GM13977 (cell line): ENCODE measurements at regions not wholly inside any gene's neighbourhood (a gene's known extent, or its start where the extent isn't known, plus 50 kb on each side); places are given as distances from the start of the nearest gene placed in this dataset.

Experiments used
- DNase-seq: peaks from one replicate; pipeline ENCODE4 v3.0.0; 2012; ENCODE audit warnings: low spot score
- CTCF ChIP-seq: IDR thresholded peaks from 2 replicates; pipeline ENCODE4 v1.5.1; 2012; ENCODE audit warnings: mild to moderate bottlenecking, control low read depth; ENCODE audit not compliant: insufficient read depth; ENCODE audit errors: extremely low read depth, missing control alignments
- in situ Hi-C: fragments of 300-500 bp; cut with MboI; formaldehyde crosslinking; loops from one replicate; pipeline ENCODE4 v1.12.0; 2022; ENCODE audit warnings: low sequenced_read_pairs, low pct_unique_long_range_greater_than_20kb, mixed read lengths, inconsistent platforms; ENCODE audit not compliant: unreplicated experiment

GRCh38 chr22:49354516-49355210 lies 473.0 kb downstream of the BRD1 start:
- in situ Hi-C loops: no loop called here
- no peak for TF ChIP-seq CTCF
- DNase-seq: no peak

GRCh38 chr22:49353235-49353634 lies 474.4 kb downstream of the BRD1 start:
- no peak for DNase-seq
- in situ Hi-C loops: no loop called here
- no peak for TF ChIP-seq CTCF

- DNase-seq: no peak
Measured at GRCh38 chr22:49352361-49353169, 475.1 kb downstream of the BRD1 start.

GRCh38 chr22:49351761-49352227 lies 475.9 kb downstream of the BRD1 start:
- no peak for TF ChIP-seq CTCF
- in situ Hi-C loops: no loop called here
- DNase-seq: no peak

More at GRCh38 chr22:49352361-49353169, 475.1 kb downstream of the BRD1 start:
- TF ChIP-seq CTCF: no peak
- in situ Hi-C loops: no loop called here

- TF ChIP-seq CTCF: no peak
- in situ Hi-C loops: no loop called here
- no peak for DNase-seq
Measured at GRCh38 chr22:49350441-49351121, 477.1 kb downstream of the BRD1 start.

- no peak for DNase-seq
- in situ Hi-C loops: no loop called here
- no peak for TF ChIP-seq CTCF
Measured at GRCh38 chr22:49349841-49350381, 477.8 kb downstream of the BRD1 start.
